ENCODE measurements at regions not wholly inside any gene's neighbourhood (a gene's known extent, or its start where the extent isn't known, plus 50 kb on each side); places are given as distances from the start of the nearest gene placed in this dataset.

GRCh38 chr3:63228087-63228486 is 50.0 kb upstream of the SYNPR start:
- no peak for TF ChIP-seq CTCF (conservative IDR thresholded peaks at IDR 0.05; ENCODE audit: low read length)
- no peak for TF ChIP-seq EZH2phosphoT487 (IDR thresholded peaks at IDR 0.05; ENCODE audit: borderline replicate concordance, low read depth, low read length)
